H9 (cell line): ENCODE measurements at regions not wholly inside any gene's neighbourhood (a gene's known extent, or its start where the extent isn't known, plus 50 kb on each side); places are given as distances from the start of the nearest gene placed in this dataset.

ENCODE experiments used
- DNase-seq: peaks from one replicate; pipeline ENCODE4 v3.0.0-alpha.2; 2017
- H2AFZ ChIP-seq: one replicate; pipeline ENCODE4 v1.6.1; 2013; ENCODE audit warnings: mild to moderate bottlenecking, low read length, control low read depth, moderate library complexity
- H2AK5ac ChIP-seq: 2 replicates; pipeline ENCODE4 v1.6.1; 2013; ENCODE audit warnings: low read length, control low read depth, mixed read lengths; ENCODE audit not compliant: insufficient read length
- H2BK120ac ChIP-seq: one replicate; pipeline ENCODE4 v1.6.1; 2013; ENCODE audit warnings: low read depth, mild to moderate bottlenecking, low read length, control low read depth, inconsistent platforms; ENCODE audit not compliant: poor library complexity, severe bottlenecking
- H2BK12ac ChIP-seq: 2 replicates; pipeline ENCODE4 v1.6.1; 2013; ENCODE audit warnings: low read length, control low read depth, mixed read lengths, low read depth; ENCODE audit not compliant: insufficient read length
- H2BK15ac ChIP-seq: 2 replicates; pipeline ENCODE4 v1.6.1; 2013; ENCODE audit warnings: low read depth, low read length, control low read depth
- H2BK20ac ChIP-seq: one replicate; pipeline ENCODE4 v1.6.1; 2013; ENCODE audit warnings: low read depth, mild to moderate bottlenecking, low read length, control low read depth, inconsistent platforms; ENCODE audit not compliant: poor library complexity, severe bottlenecking
- H2BK5ac ChIP-seq: 2 replicates; pipeline ENCODE4 v1.6.1; 2013; ENCODE audit warnings: low read length, control low read depth, mixed read lengths; ENCODE audit not compliant: insufficient read length
- H3K14ac ChIP-seq: 2 replicates; pipeline ENCODE4 v1.6.1; 2013; ENCODE audit warnings: low read length, control low read depth; ENCODE audit not compliant: insufficient read depth
- H3K18ac ChIP-seq: 2 replicates; pipeline ENCODE4 v1.6.1; 2013; ENCODE audit warnings: low read depth, mild to moderate bottlenecking, mixed read lengths, low read length, control low read depth; ENCODE audit not compliant: insufficient read length
- H3K23ac ChIP-seq: 2 replicates; pipeline ENCODE4 v1.6.1; 2013; ENCODE audit warnings: low read length, control low read depth, mixed read lengths, low read depth; ENCODE audit not compliant: insufficient read length
- H3K23me2 ChIP-seq: 2 replicates; pipeline ENCODE4 v1.6.1; 2013; ENCODE audit warnings: low read depth, mild to moderate bottlenecking, mixed read lengths, low read length, control low read depth; ENCODE audit not compliant: insufficient read length, poor library complexity, severe bottlenecking
- H3K27ac ChIP-seq: 2 replicates; pipeline ENCODE4 v1.5.1; 2013; ENCODE audit warnings: low read length, control low read depth, mixed read lengths, low read depth; ENCODE audit not compliant: insufficient read length
- H3K27me3 ChIP-seq: 2 replicates; pipeline ENCODE4 v1.6.1; 2013; ENCODE audit warnings: low read length, control low read depth, inconsistent platforms; ENCODE audit not compliant: insufficient read depth
- H3K4ac ChIP-seq: 2 replicates; pipeline ENCODE4 v1.6.1; 2013; ENCODE audit warnings: low read depth, mild to moderate bottlenecking, control low read depth, inconsistent platforms, low read length, moderate library complexity
- H3K4me1 ChIP-seq: 2 replicates; pipeline ENCODE4 v1.6.1; 2013; ENCODE audit warnings: low read length, control low read depth, inconsistent platforms; ENCODE audit not compliant: insufficient read depth
- H3K4me2 ChIP-seq: 2 replicates; pipeline ENCODE4 v1.6.1; 2013; ENCODE audit warnings: low read length, control low read depth, mixed read lengths; ENCODE audit not compliant: insufficient read length, insufficient read depth
- H3K56ac ChIP-seq: 2 replicates; pipeline ENCODE4 v1.6.1; 2013; ENCODE audit warnings: low read depth, mild to moderate bottlenecking, mixed read lengths, low read length, control low read depth; ENCODE audit not compliant: insufficient read length
- H3K79me1 ChIP-seq: 2 replicates; pipeline ENCODE4 v1.6.1; 2013; ENCODE audit warnings: low read depth, mild to moderate bottlenecking, moderate library complexity, low read length, control low read depth, inconsistent platforms; ENCODE audit not compliant: insufficient read depth, poor library complexity, severe bottlenecking
- H3K79me2 ChIP-seq: 2 replicates; pipeline ENCODE4 v1.6.1; 2013; ENCODE audit warnings: low read length, control low read depth, inconsistent platforms; ENCODE audit not compliant: insufficient read depth
- H3K9ac ChIP-seq: 2 replicates; pipeline ENCODE4 v1.6.1; 2013; ENCODE audit warnings: low read length, control low read depth, mixed read lengths; ENCODE audit not compliant: insufficient read length; ENCODE audit errors: extremely low read depth
- H3K9me3 ChIP-seq: one replicate; pipeline ENCODE4 v1.6.1; 2013; ENCODE audit warnings: low read depth, low read length, inconsistent platforms; ENCODE audit not compliant: control insufficient read depth
- H3T11ph ChIP-seq: one replicate; pipeline ENCODE4 v1.6.1; 2013; ENCODE audit warnings: mild to moderate bottlenecking, low read length, control low read depth, inconsistent platforms
- H4K20me1 ChIP-seq: one replicate; pipeline ENCODE4 v1.6.1; 2013; ENCODE audit not compliant: control insufficient read depth, insufficient read length, insufficient read depth
- H4K5ac ChIP-seq: 2 replicates; pipeline ENCODE4 v1.6.1; 2013; ENCODE audit warnings: low read depth, mild to moderate bottlenecking, mixed read lengths, low read length, control low read depth; ENCODE audit not compliant: insufficient read length
- H4K8ac ChIP-seq: replicated peaks from 2 replicates; pipeline ENCODE4 v1.6.1; 2013; ENCODE audit warnings: low read length, control low read depth, mixed read lengths, low read depth; ENCODE audit not compliant: insufficient read length
- H4K91ac ChIP-seq: 2 replicates; pipeline ENCODE4 v1.6.1; 2013; ENCODE audit warnings: low read depth, mild to moderate bottlenecking, moderate library complexity, mixed read lengths, low read length, control low read depth; ENCODE audit not compliant: insufficient read length
- H3K27ac Mint-ChIP-seq, 3 experiments: 2 replicates in 2 of 3; 3 replicates in 1 of 3; pipeline ENCODE4 v1.8.0; 2020 to 2021; ENCODE audit warnings: mixed read lengths in 3 of 3, mild to moderate bottlenecking in 1 of 3, moderate library complexity in 1 of 3
- H3K27me3 Mint-ChIP-seq: 2 replicates; pipeline ENCODE4 v1.8.0; 2021; ENCODE audit warnings: low read depth, mild to moderate bottlenecking, moderate library complexity, mixed read lengths
- H3K36me3 Mint-ChIP-seq, 3 experiments: 2 replicates in 2 of 3; 3 replicates in 1 of 3; pipeline ENCODE4 v1.8.0; 2020 to 2021; ENCODE audit warnings: low read depth in 3 of 3, mixed read lengths in 3 of 3; ENCODE audit not compliant: insufficient read depth in 1 of 3
- H3K4me1 Mint-ChIP-seq, 2 experiments: 2 replicates each; pipeline ENCODE4 v1.8.0; 2020; ENCODE audit warnings: mixed read lengths in 2 of 2
- H3K4me3 Mint-ChIP-seq, 2 experiments: 2 replicates in 1 of 2; 3 replicates in 1 of 2; pipeline ENCODE4 v1.8.0; 2020 to 2021; ENCODE audit warnings: mild to moderate bottlenecking in 2 of 2, mixed read lengths in 2 of 2, moderate library complexity in 1 of 2
- H3K9me3 Mint-ChIP-seq, 2 experiments: 2 replicates in 1 of 2; 3 replicates in 1 of 2; pipeline ENCODE4 v1.8.0; 2020; ENCODE audit warnings: mild to moderate bottlenecking in 2 of 2, mixed read lengths in 2 of 2, moderate library complexity in 1 of 2
- CTCF ChIP-seq: fragments of 200-600 bp; sonication (generic); conservative IDR thresholded peaks from 3 replicates; pipeline ENCODE4 v1.8.0; 2021; ENCODE audit warnings: antibody characterized with exemption, mild to moderate bottlenecking
- WGBS: extraction: QIAGEN DNeasy Blood & Tissue Kit; methylation state at CpG from one replicate; pipeline ENCODE4 v1.1.7; 2013; ENCODE audit warnings: missing lambda C conversion rate, low lambda C conversion rate, mixed read lengths; ENCODE audit not compliant: insufficient read length; ENCODE audit errors: extremely low coverage; 5-methylcytosine and 5-hydroxymethylcytosine counted together

- Histone ChIP-seq H3K4me1 (peaks cover 3% of the 10 kb centered on the region; the same call in 1 of the 2 replicates), H3K23me2 (no peaks in the 10 kb centered on the region), H4K91ac (no peak overlapping the region), H3K79me2 (no peaks in the 10 kb centered on the region), H3K4ac (no peak overlapping the region), H2AFZ (no peak overlapping the region), H4K8ac (no peak overlapping the region), H2AK5ac (no peak overlapping the region), H3K56ac (no peak overlapping the region), H3K9ac (no peak overlapping the region), H2BK20ac (no peak overlapping the region), H2BK15ac (no peak overlapping the region), H3K4me2 (no peak overlapping the region), H2BK5ac (no peak overlapping the region), H2BK120ac (no peak overlapping the region), H2BK12ac (no peak overlapping the region), H3K18ac (no peak overlapping the region), H3K9me3 (no peaks in the 10 kb centered on the region), H3K27me3 (no peaks in the 10 kb centered on the region), H3K27ac (no peak overlapping the region), H3K79me1 (no peaks in the 10 kb centered on the region), H4K20me1 (no peaks in the 10 kb centered on the region), H3K14ac (no peak overlapping the region), H4K5ac (no peak overlapping the region), H3T11ph (no peak overlapping the region), H3K23ac (no peak overlapping the region)
- Mint-ChIP-seq H3K4me3 (no peak overlapping the region), H3K9me3 (peaks cover 6 to 10% of the 10 kb centered on the region in 2 experiments; a peak in 4 of 5 replicates), H3K27ac (no peak overlapping the region), H3K27me3 (no peaks in the 10 kb centered on the region), H3K4me1 (peaks cover 7% of the 10 kb centered on the region in 2 experiments), H3K36me3 (peaks cover 0 to 5% (median 2%) of the 10 kb centered on the region in 3 experiments; a peak in 3 of 7 replicates)
- no peak for TF ChIP-seq CTCF
- no peak for DNase-seq
- no CpG with 5 or more reads among the region's 5 CpGs for whole genome bisulfite sequencing
Observed at GRCh38 chr12:94841904-94842610, 161.4 kb downstream of the NDUFA12 start.
